K562 (cell line): ENCODE measurements at regions not wholly inside any gene's neighbourhood (a gene's known extent, or its start where the extent isn't known, plus 50 kb on each side); places are given as distances from the start of the nearest gene placed in this dataset.

Source experiments
- ATAC-seq: fragments of 200-7000 bp; cut with Tn5 transposase; 3 replicates; pipeline ENCODE4 v1.9.1; 2020; ENCODE audit warnings: moderate library complexity
- BruUV-seq: library from RNA; stranded (reverse); fragments of 400-500 nt; replicated peaks from 2 replicates; lab custom pipeline; 2021; lab: Mats Ljungman, UMichigan
- CTCF ChIA-PET: fragments of 300-600 bp; formaldehyde crosslinking; extraction: SDS; loops from one replicate; lab custom pipeline; 2021; ENCODE audit warnings: low intra/inter-chr PET ratio; lab: Yijun Ruan, JAX
- POLR2A ChIA-PET: fragments of 300-600, 350-650 bp; sonication (Branson Sonifier 250); formaldehyde crosslinking; extraction: SDS; loops from one replicate; lab custom pipeline; 2021; ENCODE audit warnings: antibody characterized with exemption, inconsistent platforms; lab: Yijun Ruan, JAX
- DNase-seq, 4 experiments: peaks; one replicate each; pipeline versions ENCODE4 v3.0.0 to v3.0.0-alpha.2; 2011 to 2018; ENCODE audit warnings: low spot score in 3 of 4, mixed read lengths in 3 of 4; ENCODE audit errors: extremely low read depth in 1 of 4
- FAIRE-seq: peaks from 2 replicates; lab custom pipeline; 2011; peaks lifted over from hg19 to GRCh38; lab: Jason Lieb, UNC
- H2AFZ ChIP-seq: 2 replicates; pipeline ENCODE4 v1.6.0; 2011; ENCODE audit warnings: low read depth, low read length, control low read depth, inconsistent platforms
- H3K27ac ChIP-seq: fragments of 200-600 bp; 3 replicates; pipeline ENCODE4 v1.8.0; 2011; ENCODE audit warnings: low read depth, mild to moderate bottlenecking, control low read depth, inconsistent platforms, low read length, moderate library complexity, mixed read lengths; ENCODE audit errors: extremely low read depth
- H3K27me3 ChIP-seq, 2 experiments: fragments of 300-600 bp in 1 of 2; 2 replicates in 1 of 2; 3 replicates in 1 of 2; pipeline versions ENCODE4 v1.6.0 to v1.8.0; 2011; ENCODE audit warnings: inconsistent platforms in 2 of 2, low read length in 2 of 2, mild to moderate bottlenecking in 1 of 2, mixed read lengths in 1 of 2, moderate library complexity in 1 of 2; ENCODE audit not compliant: control insufficient read depth in 2 of 2, insufficient read depth in 2 of 2
- H3K36me3 ChIP-seq: fragments of 300-600 bp; 3 replicates; pipeline ENCODE4 v1.8.0; 2011; ENCODE audit warnings: mild to moderate bottlenecking, low read length, inconsistent platforms; ENCODE audit not compliant: control insufficient read depth, insufficient read depth
- H3K4me1 ChIP-seq, 2 experiments: fragments of 200-600 bp in 1 of 2; replicated peaks in 1 of 2; 2 replicates in 1 of 2; 3 replicates in 1 of 2; pipeline versions ENCODE4 v1.5.1 to v1.8.0; 2011; ENCODE audit warnings: inconsistent platforms in 2 of 2, low read length in 2 of 2, mild to moderate bottlenecking in 1 of 2, mixed read lengths in 1 of 2, moderate library complexity in 1 of 2; ENCODE audit not compliant: control insufficient read depth in 2 of 2, insufficient read depth in 2 of 2
- H3K4me2 ChIP-seq: 2 replicates; pipeline ENCODE4 v1.6.1; 2011; ENCODE audit warnings: low read length, control low read depth, inconsistent platforms, mixed read lengths; ENCODE audit not compliant: insufficient read depth
- H3K4me3 ChIP-seq: fragments of 200-600 bp; sonication (generic), shearing (Covaris generic); 2 replicates; pipeline ENCODE4 v1.5.1; 2016; ENCODE audit warnings: control low read depth, inconsistent platforms
- H3K79me2 ChIP-seq: fragments of 200-600 bp; 3 replicates; pipeline ENCODE4 v1.8.0; 2011; ENCODE audit warnings: low read length, inconsistent platforms; ENCODE audit not compliant: control insufficient read depth, insufficient read depth
- H3K9ac ChIP-seq, 2 experiments: 2 replicates each; pipeline versions ENCODE4 v1.6.0 to v1.6.1; 2011; ENCODE audit warnings: low read depth in 2 of 2, low read length in 2 of 2, control low read depth in 1 of 2, inconsistent platforms in 1 of 2, mild to moderate bottlenecking in 1 of 2, mixed read lengths in 1 of 2; ENCODE audit not compliant: insufficient read depth in 1 of 2
- H3K9me1 ChIP-seq: one replicate; pipeline ENCODE4 v1.6.0; 2011; ENCODE audit warnings: inconsistent platforms, mild to moderate bottlenecking, low read length, moderate library complexity; ENCODE audit not compliant: control insufficient read depth, insufficient read depth
- H3K9me3 ChIP-seq: replicated peaks from 2 replicates; pipeline ENCODE4 v1.5.1; 2011; ENCODE audit warnings: low read depth, low read length, inconsistent platforms; ENCODE audit not compliant: control insufficient read depth, insufficient read depth
- H4K20me1 ChIP-seq: replicated peaks from 2 replicates; pipeline ENCODE4 v1.6.1; 2011; ENCODE audit warnings: low read length, inconsistent platforms, mixed read lengths; ENCODE audit not compliant: control insufficient read depth, insufficient read depth
- CREB1 ChIP-seq, 2 experiments: sonication (generic) in 1 of 2; formaldehyde crosslinking in 1 of 2; IDR thresholded peaks; 2 replicates each; pipeline versions ENCODE4 v1.6.1 to v1.8.0; 2012 to 2022; ENCODE audit warnings: inconsistent platforms in 1 of 2, mild to moderate bottlenecking in 1 of 2, missing genetic modification reagents in 1 of 2, moderate library complexity in 1 of 2
- CSDE1 ChIP-seq, 2 experiments: fragments of 450-650 bp; IDR thresholded peaks; 2 replicates each; pipeline ENCODE4 v1.6.1; 2016; ENCODE audit warnings: mild to moderate bottlenecking in 1 of 2
- EZH2 ChIP-seq: IDR thresholded peaks from 2 replicates; pipeline ENCODE4 v1.6.1; 2012; ENCODE audit warnings: low read depth, mild to moderate bottlenecking, inconsistent platforms, low read length, borderline replicate concordance
- FOXK1 ChIP-seq: sonication (generic); formaldehyde crosslinking; IDR thresholded peaks from 2 replicates; pipeline ENCODE4 v1.8.0; 2022; ENCODE audit warnings: missing genetic modification reagents, mild to moderate bottlenecking, borderline replicate concordance
- HSF4 ChIP-seq: fragments of 250-450 bp; sonication (Bioruptor Pico); IDR thresholded peaks from 2 replicates; pipeline ENCODE4 v2.1.2; 2022; ENCODE audit warnings: mild to moderate bottlenecking, moderate library complexity, borderline replicate concordance
- MIER1 ChIP-seq: fragments of 450-650 bp; IDR thresholded peaks from 2 replicates; pipeline ENCODE4 v1.6.1; 2016; ENCODE audit warnings: antibody characterized with exemption, mild to moderate bottlenecking, low read depth
- RAD21 ChIP-seq, 2 experiments: fragments of 250-450 bp in 1 of 2; fragments of 450-650 bp in 1 of 2; sonication (Bioruptor Pico) in 1 of 2; formaldehyde crosslinking in 1 of 2; IDR thresholded peaks in 1 of 2; conservative IDR thresholded peaks in 1 of 2; 2 replicates each; pipeline versions ENCODE4 v1.4.0 to v1.8.0; 2020 to 2022; ENCODE audit warnings: mild to moderate bottlenecking in 2 of 2, moderate library complexity in 1 of 2
- ZNF146 ChIP-seq: IDR thresholded peaks from one replicate; pipeline ENCODE4 v1.6.1; 2018; ENCODE audit warnings: missing compliant biosample characterization; ENCODE audit not compliant: unreplicated experiment
- ZNF263 ChIP-seq: sonication (generic); formaldehyde crosslinking; IDR thresholded peaks from 2 replicates; pipeline ENCODE4 v1.8.0; 2022; ENCODE audit warnings: mild to moderate bottlenecking, missing genetic modification reagents, borderline replicate concordance
- ZNF551 ChIP-seq: fragments of 250-450 bp; sonication (Bioruptor Pico); IDR thresholded peaks from 2 replicates; pipeline ENCODE4 v1.5.0; 2021; ENCODE audit warnings: mild to moderate bottlenecking, moderate library complexity
- ZNF764 ChIP-seq: fragments of 250-450 bp; sonication (Bioruptor Pico); IDR thresholded peaks from 2 replicates; pipeline ENCODE4 v1.4.0; 2020; ENCODE audit warnings: low read depth, mild to moderate bottlenecking, moderate library complexity
- WGBS: fragments of 100-300 bp; shearing (Covaris generic); methylation state at CpG from one replicate; pipeline ENCODE4 v1.1.6; 2016; ENCODE audit warnings: low coverage, mixed read lengths; ENCODE audit not compliant: insufficient coverage; ENCODE audit errors: missing lambda C conversion rate; 5-methylcytosine and 5-hydroxymethylcytosine counted together
- in situ Hi-C: fragments of 300-500 bp; cut with MboI; formaldehyde crosslinking; loops from 4 replicates; pipeline ENCODE4 v1.15.0; 2018; ENCODE audit warnings: inconsistent platforms, mixed read lengths
- intact Hi-C: fragments of 100-400 bp; cut with micrococcal nuclease; formaldehyde crosslinking; loops from 2 replicates; pipeline ENCODE4 v1.14.2; 2022
- TF ChIP-seq, protein P1 (sequence below): sonication (generic); formaldehyde crosslinking; IDR thresholded peaks from 2 replicates; pipeline ENCODE4 v1.8.1; 2023; ENCODE audit warnings: mild to moderate bottlenecking, missing genetic modification reagents
- TF ChIP-seq, protein P2 (sequence below): sonication (generic); formaldehyde crosslinking; IDR thresholded peaks from 2 replicates; pipeline ENCODE4 v1.4.0; 2020; ENCODE audit warnings: mild to moderate bottlenecking, missing genetic modification reagents
- TF ChIP-seq, protein P3 (sequence below): sonication (generic); formaldehyde crosslinking; IDR thresholded peaks from 2 replicates; pipeline ENCODE4 v1.8.1; 2023; ENCODE audit warnings: mild to moderate bottlenecking, missing genetic modification reagents

GRCh38 chr1:87683196-87683956 is 354.7 kb downstream of the LMO4 start:
- ATAC-seq (no peak), DNase-seq (no peak), FAIRE-seq (no peak)
- Histone ChIP-seq H3K9me1 (no peaks in the 10 kb centered on the region), H2AFZ (no peak overlapping the region), H4K20me1 (no peaks in the 10 kb centered on the region), H3K9me3 (no peaks in the 10 kb centered on the region), H3K36me3 (no peaks in the 10 kb centered on the region), H3K4me3 (no peak overlapping the region), H3K27ac (no peak overlapping the region), H3K4me1 (no peaks in the 10 kb centered on the region), H3K4me2 (no peak overlapping the region), H3K9ac (no peak overlapping the region), H3K27me3 (no peaks in the 10 kb centered on the region), H3K79me2 (no peaks in the 10 kb centered on the region)
- BruUV-seq, result no TSS peak
- POLR2A ChIA-PET, result no interaction called here
- in situ Hi-C loops, result no loop called here
- intact Hi-C loops, result no loop called here
- CTCF ChIA-PET, result no interaction called here
- WGBS, result 9% methylated on average over 4 of the region's 4 CpGs
- TF ChIP-seq RAD21 (CRISPR knock-in tag; conservative IDR thresholded peaks at IDR 0.05 in 1 of 2, IDR thresholded peaks at IDR 0.05 in 1 of 2) (no peak), ZNF764 (CRISPR knock-in tag) (no peak), FOXK1 (CRISPR knock-in tag) (no peak), CREB1 (IDR thresholded peaks at IDR 0.05) (no peak), CREB1 (CRISPR knock-in tag; IDR thresholded peaks at IDR 0.05) (no peak), ZNF551 (CRISPR knock-in tag) (no peak), CSDE1 (IDR thresholded peaks at IDR 0.05) (no peak), MIER1 (no peak), EZH2 (no peak), ZNF263 (CRISPR knock-in tag) (no peak), ZNF146 (no peak), HSF4 (no peak)
- TF ChIP-seq, protein P1, sequence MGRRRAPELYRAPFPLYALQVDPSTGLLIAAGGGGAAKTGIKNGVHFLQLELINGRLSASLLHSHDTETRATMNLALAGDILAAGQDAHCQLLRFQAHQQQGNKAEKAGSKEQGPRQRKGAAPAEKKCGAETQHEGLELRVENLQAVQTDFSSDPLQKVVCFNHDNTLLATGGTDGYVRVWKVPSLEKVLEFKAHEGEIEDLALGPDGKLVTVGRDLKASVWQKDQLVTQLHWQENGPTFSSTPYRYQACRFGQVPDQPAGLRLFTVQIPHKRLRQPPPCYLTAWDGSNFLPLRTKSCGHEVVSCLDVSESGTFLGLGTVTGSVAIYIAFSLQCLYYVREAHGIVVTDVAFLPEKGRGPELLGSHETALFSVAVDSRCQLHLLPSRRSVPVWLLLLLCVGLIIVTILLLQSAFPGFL, result no peak
- TF ChIP-seq, protein P2, sequence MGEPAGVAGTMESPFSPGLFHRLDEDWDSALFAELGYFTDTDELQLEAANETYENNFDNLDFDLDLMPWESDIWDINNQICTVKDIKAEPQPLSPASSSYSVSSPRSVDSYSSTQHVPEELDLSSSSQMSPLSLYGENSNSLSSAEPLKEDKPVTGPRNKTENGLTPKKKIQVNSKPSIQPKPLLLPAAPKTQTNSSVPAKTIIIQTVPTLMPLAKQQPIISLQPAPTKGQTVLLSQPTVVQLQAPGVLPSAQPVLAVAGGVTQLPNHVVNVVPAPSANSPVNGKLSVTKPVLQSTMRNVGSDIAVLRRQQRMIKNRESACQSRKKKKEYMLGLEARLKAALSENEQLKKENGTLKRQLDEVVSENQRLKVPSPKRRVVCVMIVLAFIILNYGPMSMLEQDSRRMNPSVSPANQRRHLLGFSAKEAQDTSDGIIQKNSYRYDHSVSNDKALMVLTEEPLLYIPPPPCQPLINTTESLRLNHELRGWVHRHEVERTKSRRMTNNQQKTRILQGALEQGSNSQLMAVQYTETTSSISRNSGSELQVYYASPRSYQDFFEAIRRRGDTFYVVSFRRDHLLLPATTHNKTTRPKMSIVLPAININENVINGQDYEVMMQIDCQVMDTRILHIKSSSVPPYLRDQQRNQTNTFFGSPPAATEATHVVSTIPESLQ (CRISPR knock-in tag), result no peak
- TF ChIP-seq, protein P3, sequence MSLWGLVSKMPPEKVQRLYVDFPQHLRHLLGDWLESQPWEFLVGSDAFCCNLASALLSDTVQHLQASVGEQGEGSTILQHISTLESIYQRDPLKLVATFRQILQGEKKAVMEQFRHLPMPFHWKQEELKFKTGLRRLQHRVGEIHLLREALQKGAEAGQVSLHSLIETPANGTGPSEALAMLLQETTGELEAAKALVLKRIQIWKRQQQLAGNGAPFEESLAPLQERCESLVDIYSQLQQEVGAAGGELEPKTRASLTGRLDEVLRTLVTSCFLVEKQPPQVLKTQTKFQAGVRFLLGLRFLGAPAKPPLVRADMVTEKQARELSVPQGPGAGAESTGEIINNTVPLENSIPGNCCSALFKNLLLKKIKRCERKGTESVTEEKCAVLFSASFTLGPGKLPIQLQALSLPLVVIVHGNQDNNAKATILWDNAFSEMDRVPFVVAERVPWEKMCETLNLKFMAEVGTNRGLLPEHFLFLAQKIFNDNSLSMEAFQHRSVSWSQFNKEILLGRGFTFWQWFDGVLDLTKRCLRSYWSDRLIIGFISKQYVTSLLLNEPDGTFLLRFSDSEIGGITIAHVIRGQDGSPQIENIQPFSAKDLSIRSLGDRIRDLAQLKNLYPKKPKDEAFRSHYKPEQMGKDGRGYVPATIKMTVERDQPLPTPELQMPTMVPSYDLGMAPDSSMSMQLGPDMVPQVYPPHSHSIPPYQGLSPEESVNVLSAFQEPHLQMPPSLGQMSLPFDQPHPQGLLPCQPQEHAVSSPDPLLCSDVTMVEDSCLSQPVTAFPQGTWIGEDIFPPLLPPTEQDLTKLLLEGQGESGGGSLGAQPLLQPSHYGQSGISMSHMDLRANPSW, result no peak
